ENCODE measurements at regions not wholly inside any gene's neighbourhood (a gene's known extent, or its start where the extent isn't known, plus 50 kb on each side); places are given as distances from the start of the nearest gene placed in this dataset.
A peak's percentile ranks its signal among the peaks of the same experiment; 100 is the strongest.

GRCh38 chr6:98292810-98293209 is 541.6 kb upstream of the POU3F2 start:
- Mint-ChIP-seq H3K36me3 (ENCODE audit: unreplicated experiment) (no peaks in the 10 kb centered on the region), H3K27me3 (ENCODE audit: unreplicated experiment) (no peaks in the 10 kb centered on the region), H3K27ac (ENCODE audit: unreplicated experiment) (no peak overlapping the region), H3K4me1 (ENCODE audit: low read depth, unreplicated experiment) (peaks cover 18% of the 10 kb centered on the region), H3K4me3 (ENCODE audit: unreplicated experiment) (no peak overlapping the region), H3K9me3 (ENCODE audit: unreplicated experiment) (peaks cover 3% of the 10 kb centered on the region)
- DNase-seq: no peak
- no peak for TF ChIP-seq CTCF (IDR thresholded peaks at IDR 0.05; ENCODE audit: partially characterized antibody, unreplicated experiment)

- DNase-seq: no peak
- Mint-ChIP-seq H3K27me3 (ENCODE audit: unreplicated experiment) (no peaks in the 10 kb centered on the region), H3K27ac (ENCODE audit: unreplicated experiment) (peak overlapping the region; percentile 77), H3K36me3 (ENCODE audit: unreplicated experiment) (no peaks in the 10 kb centered on the region), H3K9me3 (ENCODE audit: unreplicated experiment) (peaks cover 3% of the 10 kb centered on the region), H3K4me1 (ENCODE audit: low read depth, unreplicated experiment) (peaks cover 18% of the 10 kb centered on the region), H3K4me3 (ENCODE audit: unreplicated experiment) (no peak overlapping the region)
- no peak for TF ChIP-seq CTCF (IDR thresholded peaks at IDR 0.05; ENCODE audit: partially characterized antibody, unreplicated experiment)
These were observed 538.7 kb upstream of the POU3F2 start for GRCh38 chr6:98295515-98296175.

GRCh38 chr6:98308564-98308963 is 525.8 kb upstream of the POU3F2 start:
- Mint-ChIP-seq H3K36me3 (ENCODE audit: unreplicated experiment) (no peaks in the 10 kb centered on the region), H3K27me3 (ENCODE audit: unreplicated experiment) (no peaks in the 10 kb centered on the region), H3K27ac (ENCODE audit: unreplicated experiment) (no peak overlapping the region), H3K4me1 (ENCODE audit: low read depth, unreplicated experiment) (no peaks in the 10 kb centered on the region), H3K9me3 (ENCODE audit: unreplicated experiment) (no peaks in the 10 kb centered on the region), H3K4me3 (ENCODE audit: unreplicated experiment) (no peak overlapping the region)
- DNase-seq: no peak
- no peak for TF ChIP-seq CTCF (IDR thresholded peaks at IDR 0.05; ENCODE audit: partially characterized antibody, unreplicated experiment)

- no peak overlapping the region for H3K4me3 Mint-ChIP-seq (ENCODE audit: unreplicated experiment)
- H3K27me3 Mint-ChIP-seq (ENCODE audit: unreplicated experiment): peaks cover 2% of the 10 kb centered on the region
- no peaks in the 10 kb centered on the region for H3K9me3 Mint-ChIP-seq (ENCODE audit: unreplicated experiment)
- peaks cover 2% of the 10 kb centered on the region for H3K4me1 Mint-ChIP-seq (ENCODE audit: low read depth, unreplicated experiment)
- H3K36me3 Mint-ChIP-seq (ENCODE audit: unreplicated experiment): no peaks in the 10 kb centered on the region
- no peak for TF ChIP-seq CTCF (IDR thresholded peaks at IDR 0.05; ENCODE audit: partially characterized antibody, unreplicated experiment)
- DNase-seq: no peak
- no peak overlapping the region for H3K27ac Mint-ChIP-seq (ENCODE audit: unreplicated experiment)
These were observed 523.9 kb upstream of the POU3F2 start for GRCh38 chr6:98310443-98310842.

GRCh38 chr6:98323605-98324004 is 510.8 kb upstream of the POU3F2 start:
- Mint-ChIP-seq H3K4me3 (ENCODE audit: unreplicated experiment) (no peak overlapping the region), H3K27me3 (ENCODE audit: unreplicated experiment) (no peaks in the 10 kb centered on the region), H3K4me1 (ENCODE audit: low read depth, unreplicated experiment) (peaks cover 8% of the 10 kb centered on the region), H3K27ac (ENCODE audit: unreplicated experiment) (no peak overlapping the region), H3K36me3 (ENCODE audit: unreplicated experiment) (no peaks in the 10 kb centered on the region), H3K9me3 (ENCODE audit: unreplicated experiment) (peaks cover 2% of the 10 kb centered on the region)
- no peak for TF ChIP-seq CTCF (IDR thresholded peaks at IDR 0.05; ENCODE audit: partially characterized antibody, unreplicated experiment)
- no peak for DNase-seq

Measured in glutamatergic neuron (in vitro differentiated cells).